WTC11 (cell line): ENCODE measurements at regions not wholly inside any gene's neighbourhood (a gene's known extent, or its start where the extent isn't known, plus 50 kb on each side); places are given as distances from the start of the nearest gene placed in this dataset.

ENCODE experiments used
- ATAC-seq: fragments of 200-7000 bp; cut with Tn5 transposase; 2 replicates; pipeline ENCODE4 v1.10.0; 2021; ENCODE audit warnings: mild to moderate bottlenecking, moderate library complexity
- CTCF ChIA-PET: fragments of 300-600 bp; sonication (Branson Sonifier 250); formaldehyde crosslinking; loops from one replicate; lab custom pipeline; 2021; ENCODE audit warnings: antibody characterized with exemption; lab: Charles Lee
- POLR2A ChIA-PET: fragments of 350-600 bp; sonication (Branson Sonifier 250); formaldehyde crosslinking; loops from one replicate; lab custom pipeline; 2021; ENCODE audit warnings: antibody characterized with exemption; lab: Charles Lee
- DNase-seq: peaks from one replicate; pipeline ENCODE4 v3.0.0; 2021; ENCODE audit warnings: low spot score
- H3K27ac Mint-ChIP-seq: 2 replicates; pipeline ENCODE4 v1.8.0; 2021; ENCODE audit warnings: mixed read lengths
- H3K27me3 Mint-ChIP-seq: 2 replicates; pipeline ENCODE4 v1.8.0; 2021; ENCODE audit warnings: low read depth, mild to moderate bottlenecking, moderate library complexity, mixed read lengths
- H3K36me3 Mint-ChIP-seq: 2 replicates; pipeline ENCODE4 v1.8.0; 2021; ENCODE audit warnings: mixed read lengths
- H3K4me1 Mint-ChIP-seq: 2 replicates; pipeline ENCODE4 v1.8.0; 2022; ENCODE audit warnings: mixed read lengths
- H3K4me3 Mint-ChIP-seq: 2 replicates; pipeline ENCODE4 v1.8.0; 2021; ENCODE audit warnings: mild to moderate bottlenecking, moderate library complexity, mixed read lengths
- H3K9me3 Mint-ChIP-seq: 2 replicates; pipeline ENCODE4 v1.8.0; 2021; ENCODE audit warnings: mixed read lengths
- ARID4B ChIP-seq: sonication (generic); formaldehyde crosslinking; IDR thresholded peaks from 2 replicates; pipeline ENCODE4 v1.8.0; 2023; ENCODE audit warnings: missing genetic modification reagents, mild to moderate bottlenecking, borderline replicate concordance
- ATF6 ChIP-seq: sonication (generic); formaldehyde crosslinking; IDR thresholded peaks from 2 replicates; pipeline ENCODE4 v1.8.1; 2023; ENCODE audit warnings: mild to moderate bottlenecking, missing genetic modification reagents
- CBFB ChIP-seq: sonication (generic); formaldehyde crosslinking; IDR thresholded peaks from 2 replicates; pipeline ENCODE4 v1.8.1; 2022; ENCODE audit warnings: mild to moderate bottlenecking, low read depth, missing genetic modification reagents
- CREB1 ChIP-seq: sonication (generic); formaldehyde crosslinking; IDR thresholded peaks from 2 replicates; pipeline ENCODE4 v1.8.0; 2023; ENCODE audit warnings: mild to moderate bottlenecking, missing genetic modification reagents
- E2F4 ChIP-seq: sonication (generic); formaldehyde crosslinking; IDR thresholded peaks from 2 replicates; pipeline ENCODE4 v1.8.1; 2022; ENCODE audit warnings: low read depth, mild to moderate bottlenecking, moderate library complexity, missing genetic modification reagents, borderline replicate concordance
- ELF4 ChIP-seq: sonication (generic); formaldehyde crosslinking; IDR thresholded peaks from 2 replicates; pipeline ENCODE4 v1.8.1; 2022; ENCODE audit warnings: low read depth, mild to moderate bottlenecking, moderate library complexity, missing genetic modification reagents
- ESRRA ChIP-seq: sonication (generic); formaldehyde crosslinking; IDR thresholded peaks from 2 replicates; pipeline ENCODE4 v1.8.1; 2022; ENCODE audit warnings: mild to moderate bottlenecking, missing genetic modification reagents, borderline replicate concordance
- GTF2I ChIP-seq: fragments of 250-450 bp; sonication (Bioruptor Pico); conservative IDR thresholded peaks from 2 replicates; pipeline ENCODE4 v1.4.0; 2021; ENCODE audit warnings: mild to moderate bottlenecking
- IRF1 ChIP-seq: sonication (generic); formaldehyde crosslinking; IDR thresholded peaks from 2 replicates; pipeline ENCODE4 v1.8.0; 2023; ENCODE audit warnings: missing genetic modification reagents
- IRF2 ChIP-seq: sonication (generic); formaldehyde crosslinking; IDR thresholded peaks from 2 replicates; pipeline ENCODE4 v1.8.0; 2022; ENCODE audit warnings: low read depth, missing genetic modification reagents, borderline replicate concordance
- MAX ChIP-seq: sonication (generic); formaldehyde crosslinking; IDR thresholded peaks from 2 replicates; pipeline ENCODE4 v1.8.0; 2022; ENCODE audit warnings: mild to moderate bottlenecking, missing genetic modification reagents
- MXD4 ChIP-seq: fragments of 250-450 bp; sonication (Bioruptor Pico); IDR thresholded peaks from 2 replicates; pipeline ENCODE4 v1.8.0; 2021; ENCODE audit warnings: mild to moderate bottlenecking, moderate library complexity, borderline replicate concordance
- NR2C2 ChIP-seq: sonication (generic); formaldehyde crosslinking; IDR thresholded peaks from 2 replicates; pipeline ENCODE4 v1.8.0; 2022; ENCODE audit warnings: mild to moderate bottlenecking, missing genetic modification reagents
- NR3C1 ChIP-seq: sonication (generic); formaldehyde crosslinking; conservative IDR thresholded peaks from 2 replicates; pipeline ENCODE4 v1.8.1; 2023; ENCODE audit warnings: low read depth, mild to moderate bottlenecking, missing genetic modification reagents
- PREB ChIP-seq: sonication (generic); formaldehyde crosslinking; IDR thresholded peaks from 2 replicates; pipeline ENCODE4 v1.8.1; 2022; ENCODE audit warnings: mild to moderate bottlenecking, missing genetic modification reagents, moderate library complexity, borderline replicate concordance
- SOX15 ChIP-seq: fragments of 250-450 bp; sonication (Bioruptor Pico); IDR thresholded peaks from 2 replicates; pipeline ENCODE4 v1.9.0; 2021; ENCODE audit warnings: mild to moderate bottlenecking
- SP1 ChIP-seq: sonication (generic); formaldehyde crosslinking; conservative IDR thresholded peaks from 2 replicates; pipeline ENCODE4 v1.8.1; 2022; ENCODE audit warnings: missing genetic modification reagents
- TEAD4 ChIP-seq: sonication (generic); formaldehyde crosslinking; IDR thresholded peaks from 2 replicates; pipeline ENCODE4 v1.8.0; 2022; ENCODE audit warnings: mild to moderate bottlenecking, missing genetic modification reagents
- ZNF423 ChIP-seq: fragments of 250-450 bp; sonication (Bioruptor Pico); IDR thresholded peaks from 2 replicates; pipeline ENCODE4 v2.1.2; 2022; ENCODE audit warnings: mild to moderate bottlenecking, moderate library complexity
- TF ChIP-seq, protein P1 (sequence below): sonication (generic); formaldehyde crosslinking; IDR thresholded peaks from 2 replicates; pipeline ENCODE4 v1.8.1; 2022; ENCODE audit warnings: missing genetic modification reagents, borderline replicate concordance

GRCh38 chr4:23594125-23594524 lies 295.7 kb downstream of the PPARGC1A start:
- H3K27ac Mint-ChIP-seq: no peak overlapping the region
- ATAC-seq: no peak
- peaks cover 21% of the 10 kb centered on the region for H3K36me3 Mint-ChIP-seq
- H3K9me3 Mint-ChIP-seq: peaks cover 44% of the 10 kb centered on the region
- TF ChIP-seq IRF2 (CRISPR knock-in tag) (no peak), NR3C1 (no peak), CREB1 (CRISPR knock-in tag) (no peak), ESRRA (CRISPR knock-in tag) (no peak), TEAD4 (no peak), CBFB (CRISPR knock-in tag) (no peak), IRF1 (CRISPR knock-in tag) (no peak), MAX (CRISPR knock-in tag) (no peak), SOX15 (no peak), ARID4B (no peak), NR2C2 (CRISPR knock-in tag) (no peak), ATF6 (CRISPR knock-in tag) (no peak), ZNF423 (CRISPR knock-in tag) (no peak), GTF2I (CRISPR knock-in tag) (no peak), ELF4 (CRISPR knock-in tag) (no peak), PREB (CRISPR knock-in tag) (no peak), MXD4 (CRISPR knock-in tag) (no peak), SP1 (no peak), E2F4 (CRISPR knock-in tag) (no peak)
- TF ChIP-seq, protein P1, sequence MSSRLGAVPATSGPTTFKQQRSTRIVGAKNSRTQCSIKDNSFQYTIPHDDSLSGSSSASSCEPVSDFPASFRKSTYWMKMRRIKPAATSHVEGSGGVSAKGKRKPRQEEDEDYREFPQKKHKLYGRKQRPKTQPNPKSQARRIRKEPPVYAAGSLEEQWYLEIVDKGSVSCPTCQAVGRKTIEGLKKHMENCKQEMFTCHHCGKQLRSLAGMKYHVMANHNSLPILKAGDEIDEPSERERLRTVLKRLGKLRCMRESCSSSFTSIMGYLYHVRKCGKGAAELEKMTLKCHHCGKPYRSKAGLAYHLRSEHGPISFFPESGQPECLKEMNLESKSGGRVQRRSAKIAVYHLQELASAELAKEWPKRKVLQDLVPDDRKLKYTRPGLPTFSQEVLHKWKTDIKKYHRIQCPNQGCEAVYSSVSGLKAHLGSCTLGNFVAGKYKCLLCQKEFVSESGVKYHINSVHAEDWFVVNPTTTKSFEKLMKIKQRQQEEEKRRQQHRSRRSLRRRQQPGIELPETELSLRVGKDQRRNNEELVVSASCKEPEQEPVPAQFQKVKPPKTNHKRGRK (CRISPR knock-in tag): no peak
- ChIA-PET CTCF (no interaction called here), POLR2A (no interaction called here)
- no peak overlapping the region for H3K4me3 Mint-ChIP-seq
- no peaks in the 10 kb centered on the region for H3K27me3 Mint-ChIP-seq
- H3K4me1 Mint-ChIP-seq: no peaks in the 10 kb centered on the region
- DNase-seq: no peak
